ENCODE measurements at regions not wholly inside any gene's neighbourhood (a gene's known extent, or its start where the extent isn't known, plus 50 kb on each side); places are given as distances from the start of the nearest gene placed in this dataset.

- no peak for TF ChIP-seq CTCF (IDR thresholded peaks at IDR 0.05)
- TF ChIP-seq POLR2A (IDR thresholded peaks at IDR 0.05): no peak
Measured at GRCh38 chr10:43878386-43878785, 229.7 kb upstream of the ZNF32 start.
